GM21367 (cell line): ENCODE measurements at regions not wholly inside any gene's neighbourhood (a gene's known extent, or its start where the extent isn't known, plus 50 kb on each side); places are given as distances from the start of the nearest gene placed in this dataset.
"Not testable (repeated sequence)": the region's sequence is repeated elsewhere in the genome, so short reads cannot be mapped to it uniquely, and the experiment has no call there.

Source experiments
- ATAC-seq: cut with Tn5 transposase; IDR thresholded peaks from one replicate; pipeline ENCODE4 v1.9.1; 2021; ENCODE audit not compliant: unreplicated experiment

GRCh38 chr7:114182837-114183236, 231.8 kb upstream of the FOXP2 start:
- ATAC-seq, result no peak

GRCh38 chr7:114181280-114181679, 233.3 kb upstream of the FOXP2 start:
- ATAC-seq, result no peak

GRCh38 chr7:114180556-114181266, 233.9 kb upstream of the FOXP2 start:
- ATAC-seq, result no peak

- no peak for ATAC-seq
These were observed 239.5 kb upstream of the FOXP2 start for GRCh38 chr7:114175125-114175524.

GRCh38 chr7:114173170-114173890, 241.3 kb upstream of the FOXP2 start:
- ATAC-seq, result no peak

GRCh38 chr7:114169389-114169788, 245.2 kb upstream of the FOXP2 start:
- not testable (repeated sequence) for ATAC-seq

- ATAC-seq, result no peak
These were observed 242.1 kb upstream of the PPP1R3A start for GRCh38 chr7:114160925-114161324.

GRCh38 chr7:114158854-114159253, 240.0 kb upstream of the PPP1R3A start:
- no peak for ATAC-seq

- no peak for ATAC-seq
These were observed 239.5 kb upstream of the PPP1R3A start for GRCh38 chr7:114158275-114158674.

- no peak for ATAC-seq
These were observed 237.4 kb upstream of the PPP1R3A start for GRCh38 chr7:114156178-114156577.

- ATAC-seq, result no peak
These were observed 236.6 kb upstream of the PPP1R3A start for GRCh38 chr7:114155116-114156110.

GRCh38 chr7:114153700-114154099, 234.9 kb upstream of the PPP1R3A start:
- no peak for ATAC-seq

GRCh38 chr7:114152314-114152938, 233.6 kb upstream of the PPP1R3A start:
- no peak for ATAC-seq

GRCh38 chr7:114151777-114152176, 233.0 kb upstream of the PPP1R3A start:
- no peak for ATAC-seq

GRCh38 chr7:114150689-114151088, 231.9 kb upstream of the PPP1R3A start:
- no peak for ATAC-seq

GRCh38 chr7:114148779-114149178, 230.0 kb upstream of the PPP1R3A start:
- no peak for ATAC-seq

- no peak for ATAC-seq
These were observed 222.6 kb upstream of the PPP1R3A start for GRCh38 chr7:114141415-114141814.

GRCh38 chr7:114140561-114140960, 221.8 kb upstream of the PPP1R3A start:
- ATAC-seq, result no peak

- not testable (repeated sequence) for ATAC-seq
These were observed 220.9 kb upstream of the PPP1R3A start for GRCh38 chr7:114139690-114140089.

- no peak for ATAC-seq
These were observed 219.8 kb upstream of the PPP1R3A start for GRCh38 chr7:114138587-114138986.

- no peak for ATAC-seq
These were observed 214.9 kb upstream of the PPP1R3A start for GRCh38 chr7:114133717-114134116.
